ENCODE measurements at regions not wholly inside any gene's neighbourhood (a gene's known extent, or its start where the extent isn't known, plus 50 kb on each side); places are given as distances from the start of the nearest gene placed in this dataset.

DNA sequence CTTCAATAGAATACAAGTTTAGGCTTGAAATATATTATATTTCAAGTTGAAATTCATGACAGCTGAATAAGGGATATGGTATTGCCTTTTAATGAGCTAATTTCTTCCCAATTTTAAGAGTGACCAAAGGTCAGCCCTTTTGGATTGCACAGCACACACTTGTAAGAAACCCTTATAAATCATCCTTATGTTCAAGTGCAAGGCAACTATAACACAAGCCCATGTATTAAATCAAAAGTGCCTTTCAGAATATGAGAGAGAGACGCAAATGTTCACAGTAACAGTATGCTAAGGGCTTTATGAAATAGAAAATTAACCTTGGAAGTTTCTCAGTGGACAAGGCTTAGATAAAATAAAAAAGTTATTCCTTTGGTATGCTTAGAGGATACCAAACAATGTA, 121.7 kb upstream of the PTPRK start:
- no peak for TF ChIP-seq POLR2AphosphoS5 (IDR thresholded peaks at IDR 0.05)
- TF ChIP-seq, protein P1, sequence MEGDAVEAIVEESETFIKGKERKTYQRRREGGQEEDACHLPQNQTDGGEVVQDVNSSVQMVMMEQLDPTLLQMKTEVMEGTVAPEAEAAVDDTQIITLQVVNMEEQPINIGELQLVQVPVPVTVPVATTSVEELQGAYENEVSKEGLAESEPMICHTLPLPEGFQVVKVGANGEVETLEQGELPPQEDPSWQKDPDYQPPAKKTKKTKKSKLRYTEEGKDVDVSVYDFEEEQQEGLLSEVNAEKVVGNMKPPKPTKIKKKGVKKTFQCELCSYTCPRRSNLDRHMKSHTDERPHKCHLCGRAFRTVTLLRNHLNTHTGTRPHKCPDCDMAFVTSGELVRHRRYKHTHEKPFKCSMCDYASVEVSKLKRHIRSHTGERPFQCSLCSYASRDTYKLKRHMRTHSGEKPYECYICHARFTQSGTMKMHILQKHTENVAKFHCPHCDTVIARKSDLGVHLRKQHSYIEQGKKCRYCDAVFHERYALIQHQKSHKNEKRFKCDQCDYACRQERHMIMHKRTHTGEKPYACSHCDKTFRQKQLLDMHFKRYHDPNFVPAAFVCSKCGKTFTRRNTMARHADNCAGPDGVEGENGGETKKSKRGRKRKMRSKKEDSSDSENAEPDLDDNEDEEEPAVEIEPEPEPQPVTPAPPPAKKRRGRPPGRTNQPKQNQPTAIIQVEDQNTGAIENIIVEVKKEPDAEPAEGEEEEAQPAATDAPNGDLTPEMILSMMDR (IDR thresholded peaks at IDR 0.05) = no peak
